H1 (cell line): ENCODE measurements at regions not wholly inside any gene's neighbourhood (a gene's known extent, or its start where the extent isn't known, plus 50 kb on each side); places are given as distances from the start of the nearest gene placed in this dataset.

Source experiments
- CTCF ChIA-PET: fragments of 300-600 bp; sonication (Branson Sonifier 250); formaldehyde crosslinking; loops from one replicate; lab custom pipeline; 2021; ENCODE audit not compliant: partially characterized antibody; lab: Charles Lee
- POLR2A ChIA-PET: fragments of 300-600 bp; sonication (Branson Sonifier 250); formaldehyde crosslinking; loops from one replicate; lab custom pipeline; 2021; ENCODE audit warnings: inconsistent platforms; ENCODE audit not compliant: partially characterized antibody; lab: Charles Lee
- DNase-seq, 2 experiments: peaks; one replicate each; pipeline versions ENCODE4 v3.0.0 to v3.0.0-alpha.2; 2010 to 2022; ENCODE audit warnings: low spot score in 2 of 2, low read depth in 1 of 2, mixed read lengths in 1 of 2
- FAIRE-seq: peaks from 2 replicates; lab custom pipeline; 2011; peaks lifted over from hg19 to GRCh38; lab: Jason Lieb, UNC
- H2AFZ ChIP-seq: 2 replicates; pipeline ENCODE4 v1.8.1; 2012; ENCODE audit warnings: low read length, inconsistent platforms
- H2AK5ac ChIP-seq: 2 replicates; pipeline ENCODE4 v1.6.1; 2013; ENCODE audit warnings: low read depth, low read length
- H2BK120ac ChIP-seq: replicated peaks from 2 replicates; pipeline ENCODE3; 2013; ENCODE audit warnings: low read depth, low read length, inconsistent platforms
- H2BK12ac ChIP-seq: 2 replicates; pipeline ENCODE4 v1.6.1; 2013; ENCODE audit warnings: low read depth, low read length
- H2BK15ac ChIP-seq: 2 replicates; pipeline ENCODE4 v1.6.1; 2013; ENCODE audit warnings: low read length
- H2BK20ac ChIP-seq: 2 replicates; pipeline ENCODE4 v1.6.1; 2013; ENCODE audit warnings: low read length
- H2BK5ac ChIP-seq: 2 replicates; pipeline ENCODE4 v1.6.1; 2013; ENCODE audit warnings: low read depth, low read length
- H3K14ac ChIP-seq: 2 replicates; pipeline ENCODE4 v1.6.1; 2013; ENCODE audit warnings: inconsistent platforms; ENCODE audit not compliant: insufficient read length
- H3K18ac ChIP-seq: 2 replicates; pipeline ENCODE4 v1.6.1; 2013; ENCODE audit warnings: low read length; ENCODE audit errors: extremely low read depth
- H3K23ac ChIP-seq: 2 replicates; pipeline ENCODE4 v1.6.1; 2013; ENCODE audit warnings: inconsistent platforms; ENCODE audit not compliant: insufficient read length
- H3K23me2 ChIP-seq: 2 replicates; pipeline ENCODE4 v1.6.1; 2013; ENCODE audit warnings: low read depth, low read length
- H3K27ac ChIP-seq: 2 replicates; pipeline ENCODE4 v1.6.1; 2011; ENCODE audit warnings: low read depth, low read length, inconsistent platforms
- H3K27me3 ChIP-seq, 4 experiments: replicated peaks in 1 of 4; 1 replicate in 1 of 4; 2 replicates in 3 of 4; pipeline versions ENCODE4 v1.6.1 to v1.8.1; 2011 to 2013; ENCODE audit warnings: low read length in 3 of 4, mild to moderate bottlenecking in 3 of 4, inconsistent platforms in 2 of 4, mixed read lengths in 2 of 4, moderate library complexity in 1 of 4; ENCODE audit not compliant: control insufficient read depth in 3 of 4, insufficient read depth in 3 of 4; ENCODE audit errors: extremely low read depth in 1 of 4
- H3K36me3 ChIP-seq, 4 experiments: 2 replicates each; pipeline versions ENCODE4 v1.6.1 to v1.8.1; 2011 to 2013; ENCODE audit warnings: mild to moderate bottlenecking in 4 of 4, low read length in 3 of 4, moderate library complexity in 2 of 4, control low read depth in 1 of 4, inconsistent platforms in 1 of 4; ENCODE audit not compliant: insufficient read depth in 4 of 4, control insufficient read depth in 2 of 4
- H3K4ac ChIP-seq: replicated peaks from 2 replicates; pipeline ENCODE3; 2013; ENCODE audit warnings: low read length, low read depth, mixed read lengths, inconsistent platforms; ENCODE audit not compliant: insufficient read length
- H3K4me1 ChIP-seq, 4 experiments: replicated peaks in 1 of 4; 1 replicate in 1 of 4; 2 replicates in 3 of 4; pipeline versions ENCODE4 v1.6.1 to v1.8.1; 2011 to 2013; ENCODE audit warnings: low read length in 3 of 4, inconsistent platforms in 2 of 4, mixed read lengths in 1 of 4; ENCODE audit not compliant: insufficient read depth in 4 of 4, control insufficient read depth in 3 of 4
- H3K4me2 ChIP-seq, 2 experiments: 2 replicates each; pipeline versions ENCODE4 v1.6.1 to v1.8.1; 2011 to 2013; ENCODE audit warnings: low read depth in 2 of 2, low read length in 2 of 2, control low read depth in 1 of 2, inconsistent platforms in 1 of 2, mild to moderate bottlenecking in 1 of 2; ENCODE audit not compliant: insufficient read depth in 1 of 2
- H3K4me3 ChIP-seq, 4 experiments: fragments of 200-600, 300-600 bp in 1 of 4; sonication (generic), shearing (Covaris generic), sonication (Bioruptor Twin) in 1 of 4; 2 replicates each; pipeline versions ENCODE4 v1.5.1 to v1.8.1; 2011 to 2016; ENCODE audit warnings: low read length in 4 of 4, low read depth in 3 of 4, control low read depth in 2 of 4, inconsistent platforms in 2 of 4, mild to moderate bottlenecking in 2 of 4, mixed read lengths in 1 of 4, moderate library complexity in 1 of 4; ENCODE audit not compliant: insufficient read depth in 2 of 4; ENCODE audit errors: extremely low read depth in 1 of 4
- H3K56ac ChIP-seq: replicated peaks from 2 replicates; pipeline ENCODE3; 2013; ENCODE audit warnings: low read depth, mild to moderate bottlenecking, mixed read lengths, low read length, inconsistent platforms; ENCODE audit not compliant: insufficient read length
- H3K79me1 ChIP-seq: 2 replicates; pipeline ENCODE4 v1.6.1; 2013; ENCODE audit warnings: low read depth, low read length, control low read depth
- H3K79me2 ChIP-seq, 2 experiments: 2 replicates each; pipeline versions ENCODE4 v1.6.1 to v1.8.1; 2012 to 2013; ENCODE audit warnings: low read length in 2 of 2, mild to moderate bottlenecking in 2 of 2, inconsistent platforms in 1 of 2; ENCODE audit not compliant: insufficient read depth in 2 of 2, control insufficient read depth in 1 of 2
- H3K9ac ChIP-seq, 4 experiments: replicated peaks in 1 of 4; 1 replicate in 1 of 4; 2 replicates in 3 of 4; pipeline versions ENCODE4 v1.6.1 to v1.8.1; 2011 to 2013; ENCODE audit warnings: low read depth in 3 of 4, low read length in 3 of 4, control low read depth in 2 of 4, mild to moderate bottlenecking in 2 of 4, moderate library complexity in 2 of 4, inconsistent platforms in 1 of 4; ENCODE audit errors: extremely low read depth in 1 of 4
- H3K9me3 ChIP-seq, 2 experiments: 2 replicates each; pipeline versions ENCODE4 v1.6.1 to v1.8.1; 2012 to 2013; ENCODE audit warnings: mild to moderate bottlenecking in 2 of 2, moderate library complexity in 2 of 2, control low read depth in 1 of 2, inconsistent platforms in 1 of 2, low read depth in 1 of 2, low read length in 1 of 2, mixed read lengths in 1 of 2; ENCODE audit not compliant: insufficient read depth in 2 of 2
- H4K20me1 ChIP-seq, 2 experiments: replicated peaks in 1 of 2; 2 replicates each; pipeline versions ENCODE3 to v1.8.1; 2011 to 2013; ENCODE audit warnings: inconsistent platforms in 2 of 2, low read length in 2 of 2, mild to moderate bottlenecking in 1 of 2; ENCODE audit not compliant: insufficient read depth in 2 of 2, control insufficient read depth in 1 of 2
- H4K5ac ChIP-seq: 2 replicates; pipeline ENCODE4 v1.6.1; 2013; ENCODE audit warnings: low read length, low read depth, mixed read lengths, inconsistent platforms; ENCODE audit not compliant: insufficient read length
- H4K8ac ChIP-seq: 2 replicates; pipeline ENCODE4 v1.8.0; 2013; ENCODE audit warnings: mild to moderate bottlenecking, moderate library complexity, low read length, inconsistent platforms; ENCODE audit not compliant: insufficient read depth; ENCODE audit errors: extremely low read depth
- H4K91ac ChIP-seq: replicated peaks from 2 replicates; pipeline ENCODE3; 2013; ENCODE audit warnings: low read length, mixed read lengths, inconsistent platforms; ENCODE audit not compliant: insufficient read length
- CHD1 ChIP-seq: IDR thresholded peaks from 2 replicates; pipeline ENCODE4 v1.6.1; 2012; ENCODE audit warnings: low read depth, low read length, improper control_type of control experiment
- CHD2 ChIP-seq: IDR thresholded peaks from 2 replicates; pipeline ENCODE4 v1.6.1; 2012; ENCODE audit warnings: low read length, improper control_type of control experiment
- EZH2 ChIP-seq: fragments of 200-600 bp; sonication (generic); IDR thresholded peaks from 2 replicates; pipeline ENCODE4 v1.7.1; 2012; ENCODE audit warnings: low read depth, mild to moderate bottlenecking, moderate library complexity, low read length, inconsistent platforms; ENCODE audit not compliant: severe bottlenecking
- GTF2F1 ChIP-seq: IDR thresholded peaks from 2 replicates; pipeline ENCODE4 v1.6.1; 2012; ENCODE audit warnings: low read depth, low read length, improper control_type of control experiment, borderline replicate concordance
- JUND ChIP-seq: IDR thresholded peaks from 2 replicates; pipeline ENCODE4 v1.6.1; 2011; ENCODE audit warnings: mild to moderate bottlenecking, improper control_type of control experiment, low read length
- KDM1A ChIP-seq: fragments of 200-600, 300-600 bp; sonication (generic); IDR thresholded peaks from 2 replicates; pipeline ENCODE4 v1.7.1; 2016; ENCODE audit warnings: mild to moderate bottlenecking, low read length, borderline replicate concordance
- MAFK ChIP-seq: IDR thresholded peaks from 2 replicates; pipeline ENCODE4 v1.6.1; 2012; ENCODE audit warnings: low read depth, mild to moderate bottlenecking, improper control_type of control experiment, low read length
- POU5F1 ChIP-seq: IDR thresholded peaks from 2 replicates; pipeline ENCODE4 v1.6.1; 2011; ENCODE audit warnings: low read depth, mild to moderate bottlenecking, low read length, moderate library complexity
- SIRT6 ChIP-seq: IDR thresholded peaks from one replicate; pipeline ENCODE4 v1.7.1; 2012; ENCODE audit warnings: low read length, inconsistent platforms
- TCF12 ChIP-seq: IDR thresholded peaks from 2 replicates; pipeline ENCODE4 v1.6.1; 2011; ENCODE audit warnings: low read depth, mild to moderate bottlenecking, low read length
- ZNF274 ChIP-seq: IDR thresholded peaks from 2 replicates; pipeline ENCODE4 v1.7.0; 2012; ENCODE audit warnings: low read length, borderline replicate concordance; ENCODE audit errors: extremely low read depth
- WGBS, 2 experiments: shearing (Covaris generic) in 1 of 2; methylation state at CpG; one replicate each; pipeline versions ENCODE4 v1.1.6 to v1.1.7; 2013 to 2015; ENCODE audit warnings: low lambda C conversion rate in 2 of 2, mixed read lengths in 2 of 2, inconsistent platforms in 1 of 2, low coverage in 1 of 2, missing lambda C conversion rate in 1 of 2; ENCODE audit not compliant: insufficient replicate concordance in 2 of 2, insufficient coverage in 1 of 2, insufficient read length in 1 of 2; ENCODE audit errors: extremely low coverage in 1 of 2, missing lambda C conversion rate in 1 of 2; 5-methylcytosine and 5-hydroxymethylcytosine counted together

GRCh38 chr12:58764100-58764953 is 156.0 kb downstream of the LRIG3 start:
- no peaks in the 10 kb centered on the region for H4K20me1 ChIP-seq
- TF ChIP-seq KDM1A (no peak), TCF12 (no peak), EZH2 (no peak), POU5F1 (no peak), JUND (no peak), SIRT6 (no peak), ZNF274 (no peak), CHD1 (no peak), MAFK (no peak), CHD2 (no peak), GTF2F1 (no peak)
- H2BK20ac ChIP-seq = no peak overlapping the region
- H3K23ac ChIP-seq = no peak overlapping the region
- H3K4me1 ChIP-seq = no peaks in the 10 kb centered on the region
- no peaks in the 10 kb centered on the region for H3K79me1 ChIP-seq
- H3K18ac ChIP-seq = no peak overlapping the region
- H3K36me3 ChIP-seq = no peaks in the 10 kb centered on the region
- H3K27ac ChIP-seq = no peak overlapping the region
- no peak overlapping the region for H4K91ac ChIP-seq
- 62% methylated on average over 6 of the region's 6 CpGs; no CpG with 5 or more reads in 1 of the 2 experiments for WGBS, 2 experiments
- H3K4me3 ChIP-seq = no peak overlapping the region
- DNase-seq = no peak
- no peak overlapping the region for H3K56ac ChIP-seq
- H3K9me3 ChIP-seq = no peaks in the 10 kb centered on the region
- no peak overlapping the region for H2AK5ac ChIP-seq
- H2BK120ac ChIP-seq = no peak overlapping the region
- H3K4me2 ChIP-seq = no peak overlapping the region
- H3K79me2 ChIP-seq = no peaks in the 10 kb centered on the region
- no peak overlapping the region for H4K8ac ChIP-seq
- H2AFZ ChIP-seq = no peak overlapping the region
- FAIRE-seq = no peak
- no peak overlapping the region for H2BK15ac ChIP-seq
- H3K9ac ChIP-seq = no peak overlapping the region
- H2BK12ac ChIP-seq = no peak overlapping the region
- H3K4ac ChIP-seq = no peak overlapping the region
- H3K27me3 ChIP-seq = no peaks in the 10 kb centered on the region
- H3K14ac ChIP-seq = no peak overlapping the region
- H4K5ac ChIP-seq = no peak overlapping the region
- ChIA-PET POLR2A (no interaction called here), CTCF (no interaction called here)
- no peak overlapping the region for H2BK5ac ChIP-seq
- H3K23me2 ChIP-seq = no peaks in the 10 kb centered on the region
